Endodermal cell (in vitro differentiated cells): ENCODE measurements at regions not wholly inside any gene's neighbourhood (a gene's known extent, or its start where the extent isn't known, plus 50 kb on each side); places are given as distances from the start of the nearest gene placed in this dataset.

ENCODE experiments used
- DNase-seq: peaks from one replicate; pipeline ENCODE4 v3.0.0-alpha.2; 2017
- H3K27ac ChIP-seq: 2 replicates; pipeline ENCODE4 v1.5.1; 2013; ENCODE audit warnings: mild to moderate bottlenecking, low read depth, low read length, moderate library complexity
- H3K27me3 ChIP-seq: 2 replicates; pipeline ENCODE4 v1.6.1; 2013; ENCODE audit warnings: mild to moderate bottlenecking, low read length, moderate library complexity; ENCODE audit not compliant: insufficient read depth, control insufficient read depth, poor library complexity, severe bottlenecking
- H3K36me3 ChIP-seq: 2 replicates; pipeline ENCODE4 v1.7.0; 2013; ENCODE audit warnings: mild to moderate bottlenecking, low read length, moderate library complexity; ENCODE audit not compliant: control insufficient read depth, insufficient read depth
- H3K4me1 ChIP-seq: one replicate; pipeline ENCODE4 v1.7.0; 2013; ENCODE audit warnings: low read length; ENCODE audit not compliant: control insufficient read depth, insufficient read depth
- H3K4me3 ChIP-seq: 2 replicates; pipeline ENCODE4 v1.5.1; 2013; ENCODE audit warnings: mild to moderate bottlenecking, low read length, moderate library complexity
- H3K9ac ChIP-seq: 2 replicates; pipeline ENCODE4 v1.6.1; 2013; ENCODE audit warnings: mild to moderate bottlenecking, low read length, moderate library complexity; ENCODE audit not compliant: poor library complexity, severe bottlenecking; ENCODE audit errors: extremely low read depth
- H3K9me3 ChIP-seq: 2 replicates; pipeline ENCODE4 v1.6.1; 2013; ENCODE audit warnings: mild to moderate bottlenecking, low read length, moderate library complexity; ENCODE audit not compliant: control insufficient read depth
- H3K27ac Mint-ChIP-seq: 2 replicates; pipeline ENCODE4 v1.8.0; 2020; ENCODE audit warnings: mixed read lengths
- H3K27me3 Mint-ChIP-seq: 2 replicates; pipeline ENCODE4 v1.8.0; 2021; ENCODE audit warnings: mild to moderate bottlenecking, mixed read lengths; ENCODE audit not compliant: insufficient read depth
- H3K36me3 Mint-ChIP-seq: 2 replicates; pipeline ENCODE4 v1.8.0; 2020; ENCODE audit warnings: low read depth, mixed read lengths
- H3K4me1 Mint-ChIP-seq: 2 replicates; pipeline ENCODE4 v1.8.0; 2020; ENCODE audit warnings: mixed read lengths
- H3K4me3 Mint-ChIP-seq: 2 replicates; pipeline ENCODE4 v1.8.0; 2020; ENCODE audit warnings: mild to moderate bottlenecking, moderate library complexity, mixed read lengths
- H3K9me3 Mint-ChIP-seq: 2 replicates; pipeline ENCODE4 v1.8.0; 2020; ENCODE audit warnings: mild to moderate bottlenecking, mixed read lengths
- CTCF ChIP-seq: fragments of 200-600 bp; sonication (generic); conservative IDR thresholded peaks from 2 replicates; pipeline ENCODE4 v1.5.0; 2021; ENCODE audit warnings: antibody characterized with exemption, mild to moderate bottlenecking
- WGBS, 2 experiments: methylation state at CpG; one replicate each; pipeline versions ENCODE4 v1.1.5 to v1.1.7; 2013; ENCODE audit warnings: missing lambda C conversion rate in 2 of 2, mixed read lengths in 1 of 2; ENCODE audit not compliant: insufficient coverage in 1 of 2, insufficient read length in 1 of 2; 5-methylcytosine and 5-hydroxymethylcytosine counted together

- Mint-ChIP-seq H3K27me3 (no peaks in the 10 kb centered on the region), H3K36me3 (no peaks in the 10 kb centered on the region), H3K4me3 (no peak overlapping the region), H3K27ac (no peak overlapping the region), H3K9me3 (no peaks in the 10 kb centered on the region), H3K4me1 (no peaks in the 10 kb centered on the region)
- Histone ChIP-seq H3K4me1 (no peaks in the 10 kb centered on the region), H3K4me3 (no peak overlapping the region), H3K27ac (no peak overlapping the region), H3K9ac (no peak overlapping the region), H3K36me3 (no peaks in the 10 kb centered on the region), H3K27me3 (no peaks in the 10 kb centered on the region), H3K9me3 (no peaks in the 10 kb centered on the region)
- WGBS, 2 experiments, result 86 to 95% methylated on average over 3 to 8 of the region's 8 CpGs
- no peak for DNase-seq
- no peak for TF ChIP-seq CTCF
Observed at GRCh38 chr22:25395468-25395867, 169.0 kb upstream of the GRK3 start.

- Histone ChIP-seq H3K36me3 (no peaks in the 10 kb centered on the region), H3K4me1 (no peaks in the 10 kb centered on the region), H3K9ac (no peak overlapping the region), H3K9me3 (no peaks in the 10 kb centered on the region), H3K27ac (no peak overlapping the region), H3K27me3 (no peaks in the 10 kb centered on the region), H3K4me3 (no peak overlapping the region)
- Mint-ChIP-seq H3K9me3 (no peaks in the 10 kb centered on the region), H3K4me1 (no peaks in the 10 kb centered on the region), H3K27ac (no peak overlapping the region), H3K36me3 (no peaks in the 10 kb centered on the region), H3K4me3 (no peak overlapping the region), H3K27me3 (no peaks in the 10 kb centered on the region)
- WGBS, 2 experiments, result 88 to 92% methylated on average over 3 of the region's 3 CpGs
- no peak for DNase-seq
- TF ChIP-seq CTCF, result no peak
Observed at GRCh38 chr22:25395915-25396314, 168.6 kb upstream of the GRK3 start.

- H3K27ac ChIP-seq, result no peak overlapping the region
- no peaks in the 10 kb centered on the region for H3K4me1 ChIP-seq
- no peaks in the 10 kb centered on the region for H3K27me3 ChIP-seq
- H3K9ac ChIP-seq, result no peak overlapping the region
- H3K36me3 ChIP-seq, result no peaks in the 10 kb centered on the region
- no peaks in the 10 kb centered on the region for H3K9me3 Mint-ChIP-seq
- no peak for TF ChIP-seq CTCF
- H3K4me3 ChIP-seq, result no peak overlapping the region
- H3K27me3 Mint-ChIP-seq, result no peaks in the 10 kb centered on the region
- H3K4me3 Mint-ChIP-seq, result no peak overlapping the region
- 94 to 98% methylated on average over 8 to 10 of the region's 10 CpGs for WGBS, 2 experiments
- H3K9me3 ChIP-seq, result no peaks in the 10 kb centered on the region
- H3K36me3 Mint-ChIP-seq, result no peaks in the 10 kb centered on the region
- no peak overlapping the region for H3K27ac Mint-ChIP-seq
- no peak for DNase-seq
- H3K4me1 Mint-ChIP-seq, result no peaks in the 10 kb centered on the region
Observed at GRCh38 chr22:25396615-25397200, 167.8 kb upstream of the GRK3 start.
